Gastroesophageal sphincter (tissue), 3 donors: ENCODE measurements at regions not wholly inside any gene's neighbourhood (a gene's known extent, or its start where the extent isn't known, plus 50 kb on each side); places are given as distances from the start of the nearest gene placed in this dataset.

Experiments used
- EP300 ChIP-seq: sonication (generic); formaldehyde crosslinking; IDR thresholded peaks from one replicate; pipeline ENCODE4 v1.6.1; 2017; ENCODE audit warnings: antibody characterized with exemption, mild to moderate bottlenecking
- POLR2A ChIP-seq, 2 donors: fragments of 450-650 bp; IDR thresholded peaks; one replicate each; pipeline ENCODE4 v1.6.1; 2017; ENCODE audit warnings: antibody characterized with exemption in 2 of 2, mild to moderate bottlenecking in 2 of 2, moderate library complexity in 1 of 2
- POLR2AphosphoS5 ChIP-seq: sonication (generic); formaldehyde crosslinking; IDR thresholded peaks from one replicate; pipeline ENCODE4 v1.6.1; 2017; ENCODE audit warnings: antibody characterized with exemption
- TF ChIP-seq, protein P1 (sequence below), 4 experiments: fragments of 200-600 bp in 2 of 4; fragments of 450-650 bp in 2 of 4; sonication (generic) in 1 of 4; IDR thresholded peaks; one replicate each; pipeline ENCODE4 v1.5.1; 2017 to 2019; ENCODE audit warnings: antibody characterized with exemption in 4 of 4, mild to moderate bottlenecking in 2 of 4, moderate library complexity in 2 of 4

DNA sequence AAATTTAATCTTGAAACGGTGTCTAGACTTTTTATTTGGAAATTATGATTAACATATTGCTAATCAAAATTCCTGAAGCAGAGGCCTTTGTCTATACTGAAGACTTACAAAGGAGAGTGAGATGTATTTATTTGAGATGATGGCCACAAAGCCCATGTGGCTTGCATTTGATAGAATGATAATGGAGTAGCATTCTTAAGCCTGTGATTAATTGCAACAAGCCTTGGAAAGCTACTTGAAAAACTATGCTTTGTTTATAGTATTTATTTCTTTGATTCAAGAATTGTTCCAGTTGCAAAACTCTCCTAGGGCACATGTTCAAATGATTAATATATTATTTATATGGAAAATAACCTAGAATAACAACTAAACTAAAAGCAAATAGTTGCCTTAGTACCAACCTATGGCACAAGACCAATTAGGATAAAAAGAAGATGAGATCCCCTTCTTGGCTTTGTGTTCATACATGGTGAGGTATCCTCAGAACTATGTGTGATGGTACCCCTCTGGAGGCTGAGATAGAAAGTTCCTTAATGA is 244.1 kb upstream of the TBL1XR1 start:
- TF ChIP-seq, protein P1, sequence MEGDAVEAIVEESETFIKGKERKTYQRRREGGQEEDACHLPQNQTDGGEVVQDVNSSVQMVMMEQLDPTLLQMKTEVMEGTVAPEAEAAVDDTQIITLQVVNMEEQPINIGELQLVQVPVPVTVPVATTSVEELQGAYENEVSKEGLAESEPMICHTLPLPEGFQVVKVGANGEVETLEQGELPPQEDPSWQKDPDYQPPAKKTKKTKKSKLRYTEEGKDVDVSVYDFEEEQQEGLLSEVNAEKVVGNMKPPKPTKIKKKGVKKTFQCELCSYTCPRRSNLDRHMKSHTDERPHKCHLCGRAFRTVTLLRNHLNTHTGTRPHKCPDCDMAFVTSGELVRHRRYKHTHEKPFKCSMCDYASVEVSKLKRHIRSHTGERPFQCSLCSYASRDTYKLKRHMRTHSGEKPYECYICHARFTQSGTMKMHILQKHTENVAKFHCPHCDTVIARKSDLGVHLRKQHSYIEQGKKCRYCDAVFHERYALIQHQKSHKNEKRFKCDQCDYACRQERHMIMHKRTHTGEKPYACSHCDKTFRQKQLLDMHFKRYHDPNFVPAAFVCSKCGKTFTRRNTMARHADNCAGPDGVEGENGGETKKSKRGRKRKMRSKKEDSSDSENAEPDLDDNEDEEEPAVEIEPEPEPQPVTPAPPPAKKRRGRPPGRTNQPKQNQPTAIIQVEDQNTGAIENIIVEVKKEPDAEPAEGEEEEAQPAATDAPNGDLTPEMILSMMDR (IDR thresholded peaks at IDR 0.05): no peak
- TF ChIP-seq POLR2A (IDR thresholded peaks at IDR 0.05): no peak
- TF ChIP-seq EP300: no peak
- TF ChIP-seq POLR2AphosphoS5: no peak
